ENCODE measurements at regions not wholly inside any gene's neighbourhood (a gene's known extent, or its start where the extent isn't known, plus 50 kb on each side); places are given as distances from the start of the nearest gene placed in this dataset.

GRCh38 chr10:111267673-111268072 is 190.8 kb downstream of the ADRA2A start:
- H2BK120ac ChIP-seq (ENCODE audit: low read depth, low read length, poor library complexity, severe bottlenecking) = no peak overlapping the region
- H3K27ac ChIP-seq (ENCODE audit: insufficient read length, low read depth, low read length) = no peak overlapping the region
- no peaks in the 10 kb centered on the region for H3K4me1 ChIP-seq (ENCODE audit: insufficient read depth, low read length)
- no peak overlapping the region for H2AK5ac ChIP-seq (ENCODE audit: insufficient read length, low read length)
- no peak overlapping the region for H2BK5ac ChIP-seq (ENCODE audit: insufficient read length, low read length)
- H4K5ac ChIP-seq (ENCODE audit: insufficient read length, low read depth, low read length) = no peak overlapping the region
- H3K18ac ChIP-seq (ENCODE audit: insufficient read length, low read depth, low read length) = no peak overlapping the region
- H3K4me3 Mint-ChIP-seq = no peak overlapping the region
- no peak overlapping the region for H3T11ph ChIP-seq (ENCODE audit: low read length)
- H2BK12ac ChIP-seq (ENCODE audit: insufficient read length, low read depth, low read length) = no peak overlapping the region
- H3K4me2 ChIP-seq (ENCODE audit: insufficient read depth, insufficient read length, low read length) = no peak overlapping the region
- no peaks in the 10 kb centered on the region for H3K23me2 ChIP-seq (ENCODE audit: insufficient read length, low read depth, low read length, poor library complexity, severe bottlenecking)
- no peak overlapping the region for H3K27ac Mint-ChIP-seq
- no CpG with 5 or more reads among the region's 7 CpGs for WGBS (ENCODE audit: extremely low coverage, insufficient read length, low lambda C conversion rate)
- no peaks in the 10 kb centered on the region for H3K27me3 Mint-ChIP-seq (ENCODE audit: low read depth)
- H3K23ac ChIP-seq (ENCODE audit: insufficient read length, low read depth, low read length) = no peak overlapping the region
- H2AFZ ChIP-seq (ENCODE audit: low read length) = no peak overlapping the region
- H2BK15ac ChIP-seq (ENCODE audit: low read depth, low read length) = no peak overlapping the region
- H4K91ac ChIP-seq (ENCODE audit: insufficient read length, low read depth, low read length) = no peak overlapping the region
- no peak overlapping the region for H4K8ac ChIP-seq (replicated peaks; ENCODE audit: insufficient read length, low read depth, low read length)
- no peak overlapping the region for H3K56ac ChIP-seq (ENCODE audit: insufficient read length, low read depth, low read length)
- no peak overlapping the region for H3K9ac ChIP-seq (ENCODE audit: extremely low read depth, insufficient read length, low read length)
- no peaks in the 10 kb centered on the region for H4K20me1 ChIP-seq (ENCODE audit: control insufficient read depth, insufficient read depth, insufficient read length)
- no peaks in the 10 kb centered on the region for H3K9me3 Mint-ChIP-seq
- no peak for DNase-seq
- no peaks in the 10 kb centered on the region for H3K79me1 ChIP-seq (ENCODE audit: insufficient read depth, low read depth, low read length, poor library complexity, severe bottlenecking)
- H3K36me3 Mint-ChIP-seq (ENCODE audit: insufficient read depth in 1 of 3, low read depth in 3 of 3) = 0 out of 7 replicates have a peak, but pooled peaks cover 0 to 5% (median 0%) of the 10 kb centered on the region in 3 experiments
- H3K4ac ChIP-seq (ENCODE audit: low read depth, low read length) = no peak overlapping the region
- peaks cover 7 to 8% of the 10 kb centered on the region in 2 experiments for H3K4me1 Mint-ChIP-seq
- H2BK20ac ChIP-seq (ENCODE audit: low read depth, low read length, poor library complexity, severe bottlenecking) = no peak overlapping the region
- no peak overlapping the region for H3K14ac ChIP-seq (ENCODE audit: insufficient read depth, low read length)
- no peak for TF ChIP-seq CTCF (conservative IDR thresholded peaks at IDR 0.05)
- H3K9me3 ChIP-seq (ENCODE audit: control insufficient read depth, low read depth, low read length) = no peaks in the 10 kb centered on the region
- no peaks in the 10 kb centered on the region for H3K79me2 ChIP-seq (ENCODE audit: insufficient read depth, low read length)
- H3K27me3 ChIP-seq (ENCODE audit: insufficient read depth, low read length) = no peaks in the 10 kb centered on the region
